ENCODE measurements at regions not wholly inside any gene's neighbourhood (a gene's known extent, or its start where the extent isn't known, plus 50 kb on each side); places are given as distances from the start of the nearest gene placed in this dataset.

DNA sequence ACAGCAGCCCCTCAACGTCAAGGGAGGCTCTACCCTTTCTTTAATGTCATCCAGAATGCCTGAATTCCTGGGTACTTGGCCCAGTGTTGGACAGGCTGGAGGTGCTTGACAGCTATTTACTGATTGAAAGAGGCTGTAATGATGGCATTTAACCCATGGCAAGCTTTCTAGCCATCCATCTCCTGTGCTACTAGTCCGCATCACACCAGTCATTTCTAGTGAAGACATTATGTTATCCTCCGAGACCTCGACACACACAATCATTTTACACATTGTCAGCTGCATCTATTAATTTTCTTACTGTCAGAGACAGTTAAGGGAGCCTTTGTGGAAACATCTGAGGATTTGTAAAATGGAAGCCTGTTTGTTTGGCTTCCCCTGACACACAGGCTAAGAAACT is 149.3 kb upstream of the FSTL4 start:
- TF ChIP-seq CTCF (IDR thresholded peaks at IDR 0.05) = no peak
- TF ChIP-seq, protein P1, sequence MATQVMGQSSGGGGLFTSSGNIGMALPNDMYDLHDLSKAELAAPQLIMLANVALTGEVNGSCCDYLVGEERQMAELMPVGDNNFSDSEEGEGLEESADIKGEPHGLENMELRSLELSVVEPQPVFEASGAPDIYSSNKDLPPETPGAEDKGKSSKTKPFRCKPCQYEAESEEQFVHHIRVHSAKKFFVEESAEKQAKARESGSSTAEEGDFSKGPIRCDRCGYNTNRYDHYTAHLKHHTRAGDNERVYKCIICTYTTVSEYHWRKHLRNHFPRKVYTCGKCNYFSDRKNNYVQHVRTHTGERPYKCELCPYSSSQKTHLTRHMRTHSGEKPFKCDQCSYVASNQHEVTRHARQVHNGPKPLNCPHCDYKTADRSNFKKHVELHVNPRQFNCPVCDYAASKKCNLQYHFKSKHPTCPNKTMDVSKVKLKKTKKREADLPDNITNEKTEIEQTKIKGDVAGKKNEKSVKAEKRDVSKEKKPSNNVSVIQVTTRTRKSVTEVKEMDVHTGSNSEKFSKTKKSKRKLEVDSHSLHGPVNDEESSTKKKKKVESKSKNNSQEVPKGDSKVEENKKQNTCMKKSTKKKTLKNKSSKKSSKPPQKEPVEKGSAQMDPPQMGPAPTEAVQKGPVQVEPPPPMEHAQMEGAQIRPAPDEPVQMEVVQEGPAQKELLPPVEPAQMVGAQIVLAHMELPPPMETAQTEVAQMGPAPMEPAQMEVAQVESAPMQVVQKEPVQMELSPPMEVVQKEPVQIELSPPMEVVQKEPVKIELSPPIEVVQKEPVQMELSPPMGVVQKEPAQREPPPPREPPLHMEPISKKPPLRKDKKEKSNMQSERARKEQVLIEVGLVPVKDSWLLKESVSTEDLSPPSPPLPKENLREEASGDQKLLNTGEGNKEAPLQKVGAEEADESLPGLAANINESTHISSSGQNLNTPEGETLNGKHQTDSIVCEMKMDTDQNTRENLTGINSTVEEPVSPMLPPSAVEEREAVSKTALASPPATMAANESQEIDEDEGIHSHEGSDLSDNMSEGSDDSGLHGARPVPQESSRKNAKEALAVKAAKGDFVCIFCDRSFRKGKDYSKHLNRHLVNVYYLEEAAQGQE (IDR thresholded peaks at IDR 0.05; ENCODE audit: insufficient read depth in 1 of 2, low read depth in 2 of 2, low read length in 1 of 2) = no peak
- no peak for TF ChIP-seq POLR2AphosphoS5 (IDR thresholded peaks at IDR 0.05; ENCODE audit: low read depth, low read length)
- TF ChIP-seq SIN3A (IDR thresholded peaks at IDR 0.05; ENCODE audit: borderline replicate concordance, insufficient read depth, low read depth, low read length) = no peak

Data from Panc1 (cell line).